ENCODE measurements at regions not wholly inside any gene's neighbourhood (a gene's known extent, or its start where the extent isn't known, plus 50 kb on each side); places are given as distances from the start of the nearest gene placed in this dataset.

DNA sequence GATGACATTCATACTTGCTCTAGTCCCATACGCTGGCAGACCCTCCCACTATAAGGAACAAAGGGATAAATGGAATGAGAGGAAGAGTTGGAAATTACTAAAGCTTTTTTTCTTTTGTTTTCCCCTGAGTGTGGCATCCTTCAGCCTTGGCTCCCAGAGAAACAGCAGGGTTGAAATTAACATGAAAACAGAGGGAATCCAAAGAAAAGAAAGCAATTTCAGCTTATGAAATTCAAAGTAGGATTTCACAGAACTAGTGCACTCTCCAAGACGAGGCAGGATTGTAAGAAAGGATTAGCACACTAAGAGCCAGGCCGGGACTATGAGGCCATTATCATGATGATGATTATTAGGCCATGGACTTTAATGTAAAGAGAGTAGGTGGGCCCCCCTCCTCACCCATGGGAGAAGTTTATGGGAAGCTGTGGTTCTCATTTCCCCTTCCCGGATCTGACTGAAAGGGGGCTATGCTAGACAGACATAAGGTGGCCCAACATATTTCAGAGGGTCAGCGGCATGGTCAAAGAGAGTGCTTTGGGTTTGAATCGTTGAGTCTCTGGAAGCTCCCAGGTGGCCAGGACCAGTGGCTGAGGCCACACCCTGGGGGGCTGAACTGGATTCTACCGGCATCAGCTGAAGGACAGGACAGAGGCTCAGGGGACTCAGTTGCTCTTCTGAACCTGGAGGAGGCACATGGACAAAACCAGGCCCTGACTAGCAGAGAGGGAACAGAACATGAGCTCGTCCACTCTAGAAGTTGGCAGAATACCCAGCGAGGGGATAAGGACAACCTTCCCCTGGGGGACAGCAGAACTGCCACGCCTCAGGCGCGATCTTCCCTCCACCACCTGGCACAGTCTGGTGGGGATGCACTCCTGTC is 100.1 kb upstream of the ARL4C start:
- DNase-seq (ENCODE audit: low read depth), result no peak
- H3K4me3 ChIP-seq (ENCODE audit: low read depth, low read length), result no peak overlapping the region
- TF ChIP-seq, protein P1, sequence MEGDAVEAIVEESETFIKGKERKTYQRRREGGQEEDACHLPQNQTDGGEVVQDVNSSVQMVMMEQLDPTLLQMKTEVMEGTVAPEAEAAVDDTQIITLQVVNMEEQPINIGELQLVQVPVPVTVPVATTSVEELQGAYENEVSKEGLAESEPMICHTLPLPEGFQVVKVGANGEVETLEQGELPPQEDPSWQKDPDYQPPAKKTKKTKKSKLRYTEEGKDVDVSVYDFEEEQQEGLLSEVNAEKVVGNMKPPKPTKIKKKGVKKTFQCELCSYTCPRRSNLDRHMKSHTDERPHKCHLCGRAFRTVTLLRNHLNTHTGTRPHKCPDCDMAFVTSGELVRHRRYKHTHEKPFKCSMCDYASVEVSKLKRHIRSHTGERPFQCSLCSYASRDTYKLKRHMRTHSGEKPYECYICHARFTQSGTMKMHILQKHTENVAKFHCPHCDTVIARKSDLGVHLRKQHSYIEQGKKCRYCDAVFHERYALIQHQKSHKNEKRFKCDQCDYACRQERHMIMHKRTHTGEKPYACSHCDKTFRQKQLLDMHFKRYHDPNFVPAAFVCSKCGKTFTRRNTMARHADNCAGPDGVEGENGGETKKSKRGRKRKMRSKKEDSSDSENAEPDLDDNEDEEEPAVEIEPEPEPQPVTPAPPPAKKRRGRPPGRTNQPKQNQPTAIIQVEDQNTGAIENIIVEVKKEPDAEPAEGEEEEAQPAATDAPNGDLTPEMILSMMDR (IDR thresholded peaks at IDR 0.05; ENCODE audit: insufficient read depth, low read length), result no peak

DNA sequence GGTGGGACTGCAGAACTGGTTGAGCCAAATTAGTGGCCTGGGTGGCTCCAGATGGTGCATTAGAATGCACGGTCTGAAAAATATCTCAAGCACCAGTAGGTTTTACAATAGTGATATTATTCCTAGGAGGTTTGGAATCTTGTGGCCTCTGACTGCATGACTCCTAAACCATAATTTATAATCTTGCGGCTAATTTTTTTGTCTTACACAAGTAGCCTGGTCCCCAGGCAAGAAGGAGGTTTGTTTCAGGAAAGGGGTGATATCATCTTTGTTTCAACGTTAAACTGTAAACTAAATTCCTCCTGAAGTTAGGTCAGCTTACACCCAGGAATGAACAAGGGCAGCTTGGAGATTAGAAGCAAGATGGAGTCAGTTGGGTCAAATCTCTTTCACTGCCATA is 98.9 kb upstream of the ARL4C start:
- TF ChIP-seq, protein P1 (IDR thresholded peaks at IDR 0.05; ENCODE audit: insufficient read depth, low read length), result no peak
- DNase-seq (ENCODE audit: low read depth), result no peak
- H3K4me3 ChIP-seq (ENCODE audit: low read depth, low read length), result no peak overlapping the region

DNA sequence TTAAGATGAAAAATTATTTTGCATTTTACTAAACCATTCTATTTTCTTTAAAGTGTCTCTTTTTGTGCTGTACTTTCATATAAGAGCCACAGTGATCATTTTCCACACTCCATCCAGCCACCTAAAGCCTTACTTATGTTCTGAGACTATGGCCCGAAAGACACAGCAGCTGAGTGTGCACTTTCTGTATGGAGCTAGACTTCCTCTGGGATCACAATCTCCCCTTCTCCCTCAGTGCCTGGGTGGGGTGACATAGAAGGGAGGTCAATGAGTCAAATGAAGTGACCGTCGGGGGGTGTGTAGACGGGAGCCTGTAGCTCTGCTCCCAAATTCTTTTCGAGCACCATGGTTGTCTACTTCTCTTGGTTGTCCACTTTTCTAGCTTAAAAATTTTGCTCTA is 97.8 kb upstream of the ARL4C start:
- DNase-seq (ENCODE audit: low read depth), result no peak
- H3K4me3 ChIP-seq (ENCODE audit: low read depth, low read length), result no peak overlapping the region
- TF ChIP-seq, protein P1 (IDR thresholded peaks at IDR 0.05; ENCODE audit: insufficient read depth, low read length), result no peak

DNA sequence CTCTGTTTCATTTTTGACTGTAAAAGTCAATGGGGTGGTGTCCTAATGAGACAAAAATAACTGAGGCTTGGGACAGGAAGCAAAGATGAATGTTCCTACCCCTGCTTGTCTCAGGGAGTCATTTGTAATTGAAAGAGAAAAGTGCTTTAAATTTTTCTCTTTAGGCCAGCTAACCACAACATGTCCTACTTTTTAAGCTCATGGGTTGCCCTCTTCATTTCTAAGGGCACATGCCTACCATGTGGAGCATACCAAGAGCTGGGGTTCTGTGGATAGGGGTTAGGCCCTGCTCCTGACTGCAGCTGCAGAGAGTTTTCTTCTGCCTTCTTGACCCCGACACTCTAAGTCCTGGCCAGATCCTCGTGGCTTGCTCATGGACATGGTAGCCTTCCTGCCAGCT is 96.8 kb upstream of the ARL4C start:
- TF ChIP-seq, protein P1 (IDR thresholded peaks at IDR 0.05; ENCODE audit: insufficient read depth, low read length), result no peak
- no peak overlapping the region for H3K4me3 ChIP-seq (ENCODE audit: low read depth, low read length)
- DNase-seq (ENCODE audit: low read depth), result no peak

DNA sequence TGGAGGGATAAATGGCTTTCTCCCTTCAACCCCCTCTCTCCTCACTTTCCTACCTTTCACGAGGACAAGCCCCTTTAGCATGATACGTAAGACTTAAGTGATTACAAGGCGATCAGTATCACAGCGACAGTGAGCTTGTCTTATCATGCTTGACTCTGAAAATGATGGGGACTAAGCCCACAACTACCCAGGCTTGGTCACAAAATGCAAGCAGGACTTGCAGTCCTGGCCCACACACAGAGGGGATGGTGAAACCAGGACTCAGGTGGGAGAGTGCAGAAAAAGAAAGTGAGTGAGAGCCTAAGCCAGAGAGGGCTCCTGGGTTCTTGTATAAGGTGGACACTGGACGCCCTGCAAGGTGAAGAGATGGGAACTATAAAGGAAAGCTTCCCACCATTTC is 95.7 kb upstream of the ARL4C start:
- TF ChIP-seq, protein P1 (IDR thresholded peaks at IDR 0.05; ENCODE audit: insufficient read depth, low read length), result no peak
- no peak for DNase-seq (ENCODE audit: low read depth)
- H3K4me3 ChIP-seq (ENCODE audit: low read depth, low read length), result no peak overlapping the region

DNA sequence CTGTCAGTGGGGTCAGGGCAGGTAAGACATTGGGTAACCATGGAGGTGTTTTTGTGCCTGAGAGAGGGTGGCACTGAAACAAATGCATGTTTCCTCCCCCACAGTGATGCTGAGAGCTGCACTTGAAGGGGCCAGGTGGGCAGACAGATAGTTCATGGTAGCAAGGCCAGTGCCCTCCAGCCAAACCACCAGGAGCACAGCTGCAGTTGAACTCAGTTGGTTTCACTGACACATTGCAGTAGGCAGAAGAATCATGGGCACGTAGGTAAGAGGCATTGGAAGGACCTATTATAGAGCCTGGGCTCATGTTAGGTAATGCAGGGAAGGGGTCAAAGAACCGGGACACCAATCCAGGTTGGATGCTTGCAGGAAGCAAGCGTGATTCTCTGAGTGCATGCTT is 93.2 kb upstream of the ARL4C start:
- no peak for DNase-seq (ENCODE audit: low read depth)
- TF ChIP-seq, protein P1 (IDR thresholded peaks at IDR 0.05; ENCODE audit: insufficient read depth, low read length), result no peak

DNA sequence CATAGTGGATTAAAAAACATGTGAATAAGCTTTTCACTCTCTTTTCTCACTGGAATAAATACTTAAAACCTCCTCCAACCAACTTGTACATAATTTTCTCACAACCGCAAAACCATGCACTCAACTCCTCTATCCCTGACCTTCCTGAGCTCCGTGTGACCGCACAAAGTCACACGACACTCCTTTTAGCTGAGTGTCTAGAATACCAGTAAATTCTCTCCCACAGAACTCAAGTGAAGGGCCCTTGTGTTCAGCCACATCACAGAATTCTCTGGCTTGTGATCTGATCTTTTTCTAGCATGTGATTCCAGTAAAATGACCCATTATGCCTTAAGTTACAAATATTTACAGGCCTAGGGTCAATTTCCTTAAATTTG is 91.2 kb upstream of the ARL4C start:
- DNase-seq (ENCODE audit: low read depth), result no peak
- no peak overlapping the region for H3K4me3 ChIP-seq (ENCODE audit: low read depth, low read length)
- TF ChIP-seq, protein P1 (IDR thresholded peaks at IDR 0.05; ENCODE audit: insufficient read depth, low read length), result no peak

More for the DNA sequence above, 93.2 kb upstream of the ARL4C start:
- H3K4me3 ChIP-seq (ENCODE audit: low read depth, low read length), result no peak overlapping the region

Measured in fibroblast of the aortic adventitia (primary cell).